SK-N-SH (cell line): ENCODE measurements at regions not wholly inside any gene's neighbourhood (a gene's known extent, or its start where the extent isn't known, plus 50 kb on each side); places are given as distances from the start of the nearest gene placed in this dataset.

Experiments used
- CTCF ChIA-PET: fragments of 300-600, 350-600 bp; formaldehyde crosslinking; extraction: SDS; loops from one replicate; lab custom pipeline; 2021; lab: Yijun Ruan, JAX
- POLR2A ChIA-PET: fragments of 350-600 bp; sonication (Branson Sonifier 250); formaldehyde crosslinking; extraction: SDS; loops from one replicate; lab custom pipeline; 2020; ENCODE audit warnings: antibody characterized with exemption, inconsistent platforms; lab: Yijun Ruan, JAX
- DNase-seq: peaks from one replicate; pipeline ENCODE4 v3.0.0; 2012
- H2AFZ ChIP-seq: fragments of 200-600 bp; sonication (generic); 2 replicates; pipeline ENCODE4 v1.8.1; 2016; ENCODE audit warnings: antibody characterized with exemption, mild to moderate bottlenecking, low read depth
- H3F3A ChIP-seq: fragments of 200-600 bp; sonication (generic); replicated peaks from 2 replicates; pipeline ENCODE3; 2016; ENCODE audit warnings: antibody characterized with exemption, mild to moderate bottlenecking; ENCODE audit not compliant: insufficient read depth
- H3K27ac ChIP-seq, 2 experiments: fragments of 200-500 bp in 1 of 2; fragments of 200-600 bp in 1 of 2; sonication (Bioruptor generic) in 1 of 2; sonication (generic), shearing (Covaris generic) in 1 of 2; 2 replicates each; pipeline versions ENCODE4 v1.5.1 to v1.6.1; 2014 to 2016; ENCODE audit warnings: low read depth in 2 of 2, inconsistent platforms in 1 of 2, low read length in 1 of 2, mild to moderate bottlenecking in 1 of 2, mixed read lengths in 1 of 2
- H3K27me3 ChIP-seq: fragments of 200-600 bp; sonication (generic), shearing (Covaris generic); 2 replicates; pipeline ENCODE4 v1.6.1; 2016; ENCODE audit warnings: mixed run types; ENCODE audit not compliant: insufficient read depth
- H3K36me3 ChIP-seq, 2 experiments: fragments of 200-500 bp in 1 of 2; fragments of 200-600 bp in 1 of 2; sonication (Bioruptor generic) in 1 of 2; sonication (generic) in 1 of 2; replicated peaks in 1 of 2; 2 replicates each; pipeline versions ENCODE3 to v1.5.1; 2014 to 2016; ENCODE audit warnings: low read length in 1 of 2, mild to moderate bottlenecking in 1 of 2; ENCODE audit not compliant: insufficient read depth in 2 of 2, control insufficient read depth in 1 of 2
- H3K4me1 ChIP-seq, 2 experiments: fragments of 200-500 bp in 1 of 2; fragments of 200-600 bp in 1 of 2; sonication (Bioruptor generic) in 1 of 2; sonication (generic), shearing (Covaris generic) in 1 of 2; 2 replicates each; pipeline versions ENCODE4 v1.5.1 to v1.6.1; 2014 to 2016; ENCODE audit warnings: low read depth in 1 of 2, low read length in 1 of 2, mixed run types in 1 of 2; ENCODE audit not compliant: insufficient read depth in 2 of 2, control insufficient read depth in 1 of 2
- H3K4me2 ChIP-seq: fragments of 200-600 bp; sonication (generic), shearing (Covaris generic); 2 replicates; pipeline ENCODE4 v1.6.1; 2017; ENCODE audit warnings: mixed run types
- H3K4me3 ChIP-seq, 2 experiments: fragments of 200-500 bp in 1 of 2; fragments of 200-600 bp in 1 of 2; sonication (Bioruptor generic) in 1 of 2; sonication (generic), shearing (Covaris generic) in 1 of 2; 2 replicates each; pipeline versions ENCODE4 v1.5.1 to v1.8.1; 2014 to 2016; ENCODE audit warnings: low read depth in 2 of 2, inconsistent platforms in 1 of 2, low read length in 1 of 2, mild to moderate bottlenecking in 1 of 2, mixed read lengths in 1 of 2, moderate library complexity in 1 of 2
- H3K79me2 ChIP-seq: fragments of 200-600 bp; sonication (generic); 2 replicates; pipeline ENCODE4 v1.8.1; 2017; ENCODE audit warnings: mild to moderate bottlenecking; ENCODE audit not compliant: insufficient read depth
- H3K9ac ChIP-seq: fragments of 200-600 bp; sonication (generic); 2 replicates; pipeline ENCODE4 v1.6.1; 2017; ENCODE audit warnings: mixed run types
- H3K9me2 ChIP-seq: fragments of 200-600 bp; sonication (generic); 2 replicates; pipeline ENCODE4 v1.6.1; 2017; ENCODE audit warnings: mixed run types
- H3K9me3 ChIP-seq: fragments of 200-600 bp; sonication (generic); 2 replicates; pipeline ENCODE4 v1.6.1; 2017; ENCODE audit warnings: mixed run types, mild to moderate bottlenecking, moderate library complexity
- H4K20me1 ChIP-seq: fragments of 200-600 bp; sonication (generic); 2 replicates; pipeline ENCODE4 v1.6.1; 2017; ENCODE audit warnings: mild to moderate bottlenecking, mixed run types; ENCODE audit not compliant: insufficient read depth
- CHD2 ChIP-seq: fragments of 150-350 bp; IDR thresholded peaks from 2 replicates; pipeline ENCODE4 v1.6.1; 2018; ENCODE audit warnings: low read length; ENCODE audit not compliant: partially characterized antibody
- EP300 ChIP-seq, 2 experiments: IDR thresholded peaks; 2 replicates each; pipeline versions ENCODE4 v1.4.0 to v1.6.1; 2012; ENCODE audit warnings: borderline replicate concordance in 1 of 2, low read depth in 1 of 2, low read length in 1 of 2
- FOSL2 ChIP-seq: IDR thresholded peaks from 2 replicates; pipeline ENCODE4 v1.4.0; 2012; ENCODE audit warnings: low read depth, mild to moderate bottlenecking, moderate library complexity, borderline replicate concordance
- FOXJ3 ChIP-seq: sonication (generic); formaldehyde crosslinking; IDR thresholded peaks from 2 replicates; pipeline ENCODE4 v1.5.1; 2020; ENCODE audit warnings: mild to moderate bottlenecking, missing genetic modification reagents
- GABPA ChIP-seq: IDR thresholded peaks from 2 replicates; pipeline ENCODE4 v1.4.0; 2012; ENCODE audit warnings: low read depth, mild to moderate bottlenecking
- MEF2A ChIP-seq: IDR thresholded peaks from 2 replicates; pipeline ENCODE4 v1.4.0; 2012; ENCODE audit warnings: low read depth, borderline replicate concordance
- MXI1 ChIP-seq: IDR thresholded peaks from 2 replicates; pipeline ENCODE4 v1.6.1; 2012; ENCODE audit warnings: mild to moderate bottlenecking, low read depth, low read length, improper control_type of control experiment
- NFIC ChIP-seq: IDR thresholded peaks from 2 replicates; pipeline ENCODE4 v1.4.0; 2012; ENCODE audit warnings: borderline replicate concordance
- NRF1 ChIP-seq: IDR thresholded peaks from 2 replicates; pipeline ENCODE4 v1.6.1; 2012; ENCODE audit warnings: low read depth, mild to moderate bottlenecking, low read length
- RAD21 ChIP-seq: IDR thresholded peaks from 2 replicates; pipeline ENCODE4 v1.6.1; 2012; ENCODE audit warnings: mild to moderate bottlenecking, low read length
- RCOR1 ChIP-seq: fragments of 150-350 bp; IDR thresholded peaks from 2 replicates; pipeline ENCODE4 v1.6.1; 2017; ENCODE audit warnings: antibody characterized with exemption, low read length
- RXRA ChIP-seq: IDR thresholded peaks from 2 replicates; pipeline ENCODE4 v1.4.0; 2012; ENCODE audit warnings: low read depth, mild to moderate bottlenecking, borderline replicate concordance
- SIN3A ChIP-seq: IDR thresholded peaks from 2 replicates; pipeline ENCODE4 v1.6.1; 2012; ENCODE audit warnings: low read depth, mild to moderate bottlenecking, low read length, moderate library complexity, borderline replicate concordance
- YY1 ChIP-seq: IDR thresholded peaks from 2 replicates; pipeline ENCODE4 v1.4.0; 2012; ENCODE audit warnings: low read depth, mild to moderate bottlenecking
- ZBTB33 ChIP-seq: IDR thresholded peaks from 2 replicates; pipeline ENCODE4 v1.4.0; 2012; ENCODE audit warnings: low read depth, borderline replicate concordance
- WGBS: methylation state at CpG from one replicate; pipeline ENCODE4 v1.1.6; 2017; ENCODE audit warnings: low lambda C conversion rate; 5-methylcytosine and 5-hydroxymethylcytosine counted together
- TF ChIP-seq, protein P1 (sequence below): IDR thresholded peaks from 2 replicates; pipeline ENCODE4 v1.4.0; 2012; ENCODE audit warnings: low read depth
- TF ChIP-seq, protein P2 (sequence below): IDR thresholded peaks from 2 replicates; pipeline ENCODE4 v1.4.0; 2012; ENCODE audit warnings: low read depth, borderline replicate concordance
- TF ChIP-seq, protein P3 (sequence below): fragments of 150-350 bp; IDR thresholded peaks from 2 replicates; pipeline ENCODE4 v1.6.1; 2017; ENCODE audit warnings: antibody characterized with exemption, low read length, low read depth, borderline replicate concordance
- TF ChIP-seq, protein P4 (sequence below): IDR thresholded peaks from 2 replicates; pipeline ENCODE4 v1.6.1; 2012; ENCODE audit warnings: mild to moderate bottlenecking, low read depth, low read length, moderate library complexity

- Histone ChIP-seq H4K20me1 (no peaks in the 10 kb centered on the region), H3K4me1 (no peaks in the 10 kb centered on the region), H3K9ac (no peak overlapping the region), H3K27me3 (no peaks in the 10 kb centered on the region), H3K79me2 (no peaks in the 10 kb centered on the region), H3F3A (no peaks in the 10 kb centered on the region), H2AFZ (no peak overlapping the region), H3K36me3 (no peaks in the 10 kb centered on the region), H3K4me2 (no peak overlapping the region), H3K27ac (no peak overlapping the region), H3K9me3 (no peaks in the 10 kb centered on the region), H3K9me2 (no peaks in the 10 kb centered on the region), H3K4me3 (no peak overlapping the region)
- CTCF ChIA-PET, result no interaction called here
- DNase-seq, result no peak
- 53% methylated on average over 3 of the region's 3 CpGs for WGBS
- TF ChIP-seq CHD2 (no peak), MXI1 (no peak), SIN3A (no peak), RXRA (no peak), FOXJ3 (CRISPR knock-in tag) (no peak), NFIC (no peak), ZBTB33 (no peak), MEF2A (no peak), FOSL2 (no peak), RCOR1 (no peak), GABPA (no peak), NRF1 (no peak), EP300 (IDR thresholded peaks at IDR 0.05; ENCODE audit: borderline replicate concordance in 1 of 2, low read depth in 1 of 2, low read length in 1 of 2) (no peak), RAD21 (no peak), YY1 (no peak)
- TF ChIP-seq, protein P1, sequence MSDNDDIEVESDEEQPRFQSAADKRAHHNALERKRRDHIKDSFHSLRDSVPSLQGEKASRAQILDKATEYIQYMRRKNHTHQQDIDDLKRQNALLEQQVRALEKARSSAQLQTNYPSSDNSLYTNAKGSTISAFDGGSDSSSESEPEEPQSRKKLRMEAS, result no peak
- TF ChIP-seq, protein P2, sequence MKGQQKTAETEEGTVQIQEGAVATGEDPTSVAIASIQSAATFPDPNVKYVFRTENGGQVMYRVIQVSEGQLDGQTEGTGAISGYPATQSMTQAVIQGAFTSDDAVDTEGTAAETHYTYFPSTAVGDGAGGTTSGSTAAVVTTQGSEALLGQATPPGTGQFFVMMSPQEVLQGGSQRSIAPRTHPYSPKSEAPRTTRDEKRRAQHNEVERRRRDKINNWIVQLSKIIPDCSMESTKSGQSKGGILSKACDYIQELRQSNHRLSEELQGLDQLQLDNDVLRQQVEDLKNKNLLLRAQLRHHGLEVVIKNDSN, result no peak
- TF ChIP-seq, protein P3, sequence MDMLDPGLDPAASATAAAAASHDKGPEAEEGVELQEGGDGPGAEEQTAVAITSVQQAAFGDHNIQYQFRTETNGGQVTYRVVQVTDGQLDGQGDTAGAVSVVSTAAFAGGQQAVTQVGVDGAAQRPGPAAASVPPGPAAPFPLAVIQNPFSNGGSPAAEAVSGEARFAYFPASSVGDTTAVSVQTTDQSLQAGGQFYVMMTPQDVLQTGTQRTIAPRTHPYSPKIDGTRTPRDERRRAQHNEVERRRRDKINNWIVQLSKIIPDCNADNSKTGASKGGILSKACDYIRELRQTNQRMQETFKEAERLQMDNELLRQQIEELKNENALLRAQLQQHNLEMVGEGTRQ, result no peak
- TF ChIP-seq, protein P4, sequence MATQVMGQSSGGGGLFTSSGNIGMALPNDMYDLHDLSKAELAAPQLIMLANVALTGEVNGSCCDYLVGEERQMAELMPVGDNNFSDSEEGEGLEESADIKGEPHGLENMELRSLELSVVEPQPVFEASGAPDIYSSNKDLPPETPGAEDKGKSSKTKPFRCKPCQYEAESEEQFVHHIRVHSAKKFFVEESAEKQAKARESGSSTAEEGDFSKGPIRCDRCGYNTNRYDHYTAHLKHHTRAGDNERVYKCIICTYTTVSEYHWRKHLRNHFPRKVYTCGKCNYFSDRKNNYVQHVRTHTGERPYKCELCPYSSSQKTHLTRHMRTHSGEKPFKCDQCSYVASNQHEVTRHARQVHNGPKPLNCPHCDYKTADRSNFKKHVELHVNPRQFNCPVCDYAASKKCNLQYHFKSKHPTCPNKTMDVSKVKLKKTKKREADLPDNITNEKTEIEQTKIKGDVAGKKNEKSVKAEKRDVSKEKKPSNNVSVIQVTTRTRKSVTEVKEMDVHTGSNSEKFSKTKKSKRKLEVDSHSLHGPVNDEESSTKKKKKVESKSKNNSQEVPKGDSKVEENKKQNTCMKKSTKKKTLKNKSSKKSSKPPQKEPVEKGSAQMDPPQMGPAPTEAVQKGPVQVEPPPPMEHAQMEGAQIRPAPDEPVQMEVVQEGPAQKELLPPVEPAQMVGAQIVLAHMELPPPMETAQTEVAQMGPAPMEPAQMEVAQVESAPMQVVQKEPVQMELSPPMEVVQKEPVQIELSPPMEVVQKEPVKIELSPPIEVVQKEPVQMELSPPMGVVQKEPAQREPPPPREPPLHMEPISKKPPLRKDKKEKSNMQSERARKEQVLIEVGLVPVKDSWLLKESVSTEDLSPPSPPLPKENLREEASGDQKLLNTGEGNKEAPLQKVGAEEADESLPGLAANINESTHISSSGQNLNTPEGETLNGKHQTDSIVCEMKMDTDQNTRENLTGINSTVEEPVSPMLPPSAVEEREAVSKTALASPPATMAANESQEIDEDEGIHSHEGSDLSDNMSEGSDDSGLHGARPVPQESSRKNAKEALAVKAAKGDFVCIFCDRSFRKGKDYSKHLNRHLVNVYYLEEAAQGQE, result no peak
- POLR2A ChIA-PET, result no interaction called here
Measured at GRCh38 chr6:122214605-122215318, 184.7 kb upstream of the HSF2 start.
